Calu3 (cell line): ENCODE measurements at regions not wholly inside any gene's neighbourhood (a gene's known extent, or its start where the extent isn't known, plus 50 kb on each side); places are given as distances from the start of the nearest gene placed in this dataset.

Experiments
- BruUV-seq: library from RNA; stranded (reverse); fragments of 400-500 nt; replicated peaks from 2 replicates; lab custom pipeline; 2021; lab: Mats Ljungman, UMichigan
- CTCF ChIA-PET: fragments of 300-600 bp; sonication (Branson Sonifier 250); formaldehyde crosslinking; loops from one replicate; lab custom pipeline; 2022; ENCODE audit warnings: antibody characterized with exemption; lab: Charles Lee
- DNase-seq: peaks from one replicate; pipeline ENCODE4 v3.0.0; 2022
- H3K27ac Mint-ChIP-seq: one replicate; pipeline ENCODE4 v1.8.0; 2022; ENCODE audit warnings: mixed read lengths; ENCODE audit not compliant: unreplicated experiment
- H3K27me3 Mint-ChIP-seq: one replicate; pipeline ENCODE4 v1.8.0; 2022; ENCODE audit warnings: mixed read lengths; ENCODE audit not compliant: unreplicated experiment
- H3K36me3 Mint-ChIP-seq: one replicate; pipeline ENCODE4 v1.8.0; 2022; ENCODE audit warnings: mild to moderate bottlenecking, moderate library complexity, mixed read lengths; ENCODE audit not compliant: insufficient read depth, unreplicated experiment
- H3K4me1 Mint-ChIP-seq: one replicate; pipeline ENCODE4 v1.8.0; 2022; ENCODE audit warnings: mild to moderate bottlenecking, low read depth, mixed read lengths; ENCODE audit not compliant: unreplicated experiment
- H3K4me3 Mint-ChIP-seq: one replicate; pipeline ENCODE4 v1.8.0; 2022; ENCODE audit warnings: mild to moderate bottlenecking, low read depth, moderate library complexity, mixed read lengths; ENCODE audit not compliant: unreplicated experiment
- H3K9me3 Mint-ChIP-seq: one replicate; pipeline ENCODE4 v1.8.0; 2022; ENCODE audit warnings: low read depth, mixed read lengths; ENCODE audit not compliant: unreplicated experiment
- CTCF ChIP-seq: fragments of 200-600 bp; IDR thresholded peaks from one replicate; pipeline ENCODE4 v1.8.0; 2022; ENCODE audit warnings: antibody characterized with exemption; ENCODE audit not compliant: unreplicated experiment
- intact Hi-C: fragments of 100-400 bp; cut with micrococcal nuclease; formaldehyde crosslinking; loops from one replicate; pipeline ENCODE4 v1.10.0; 2022; ENCODE audit not compliant: unreplicated experiment

- CTCF ChIA-PET, result no interaction called here
- Mint-ChIP-seq H3K9me3 (no peaks in the 10 kb centered on the region), H3K36me3 (no peaks in the 10 kb centered on the region), H3K27ac (no peak overlapping the region), H3K4me3 (no peak overlapping the region), H3K4me1 (no peaks in the 10 kb centered on the region), H3K27me3 (peaks cover 27% of the 10 kb centered on the region)
- intact Hi-C loops, result no loop called here
- no TSS peak for BruUV-seq
- no peak for DNase-seq
- no peak for TF ChIP-seq CTCF
Observed at GRCh38 chr2:45301307-45302277, 292.3 kb upstream of the SIX2 start.

DNA sequence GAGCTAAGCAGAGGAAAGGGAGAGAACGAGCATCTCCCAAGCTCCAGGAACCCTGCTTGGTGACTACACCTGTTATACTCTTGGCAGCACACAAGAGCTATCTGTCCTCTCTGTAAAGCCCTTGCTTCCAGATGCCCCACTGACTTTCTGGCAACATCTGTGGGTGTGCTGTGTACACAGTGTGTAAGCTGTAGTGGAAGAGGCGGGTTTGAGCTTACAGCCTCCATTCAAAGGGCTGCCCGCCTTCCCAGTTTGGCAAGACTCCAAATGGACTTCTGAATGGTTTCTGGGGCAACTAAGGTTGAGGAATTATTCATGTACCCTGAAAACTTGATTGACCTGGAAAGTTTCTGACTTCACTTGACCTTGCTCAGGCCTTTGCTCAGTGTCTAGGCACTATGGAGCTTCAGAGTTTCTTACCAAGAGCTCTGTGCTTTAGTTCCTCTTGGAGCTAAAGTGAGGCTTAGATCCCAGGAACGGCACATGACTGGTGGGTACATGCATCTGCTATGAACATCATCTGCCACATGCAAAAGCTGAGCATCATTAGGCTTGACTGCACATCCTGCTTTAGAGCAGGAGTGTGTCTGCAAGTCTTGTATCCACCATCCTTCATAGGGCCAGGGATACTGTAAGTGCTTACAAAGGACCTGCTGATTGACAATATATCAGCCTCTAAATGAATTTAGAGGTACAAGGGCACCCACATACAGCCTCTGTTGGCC lies 290.9 kb upstream of the SIX2 start:
- Mint-ChIP-seq H3K27me3 (peaks cover 27% of the 10 kb centered on the region), H3K27ac (no peak overlapping the region), H3K4me3 (no peak overlapping the region)

GRCh38 chr2:45299361-45299760 lies 290.1 kb upstream of the SIX2 start:
- Mint-ChIP-seq H3K36me3 (no peaks in the 10 kb centered on the region), H3K4me1 (no peaks in the 10 kb centered on the region), H3K27me3 (peaks cover 23% of the 10 kb centered on the region), H3K27ac (no peak overlapping the region), H3K4me3 (no peak overlapping the region), H3K9me3 (no peaks in the 10 kb centered on the region)
- intact Hi-C loops, result no loop called here
- no peak for DNase-seq
- CTCF ChIA-PET, result no interaction called here
- no TSS peak for BruUV-seq
- no peak for TF ChIP-seq CTCF

More for the DNA sequence above, 290.9 kb upstream of the SIX2 start:
- DNase-seq, result no peak
- H3K9me3 Mint-ChIP-seq, result no peaks in the 10 kb centered on the region
- CTCF ChIA-PET, result no interaction called here
- H3K36me3 Mint-ChIP-seq, result no peaks in the 10 kb centered on the region
- H3K4me1 Mint-ChIP-seq, result no peaks in the 10 kb centered on the region
- TF ChIP-seq CTCF, result no peak
- BruUV-seq, result no TSS peak
- intact Hi-C loops, result no loop called here

DNA sequence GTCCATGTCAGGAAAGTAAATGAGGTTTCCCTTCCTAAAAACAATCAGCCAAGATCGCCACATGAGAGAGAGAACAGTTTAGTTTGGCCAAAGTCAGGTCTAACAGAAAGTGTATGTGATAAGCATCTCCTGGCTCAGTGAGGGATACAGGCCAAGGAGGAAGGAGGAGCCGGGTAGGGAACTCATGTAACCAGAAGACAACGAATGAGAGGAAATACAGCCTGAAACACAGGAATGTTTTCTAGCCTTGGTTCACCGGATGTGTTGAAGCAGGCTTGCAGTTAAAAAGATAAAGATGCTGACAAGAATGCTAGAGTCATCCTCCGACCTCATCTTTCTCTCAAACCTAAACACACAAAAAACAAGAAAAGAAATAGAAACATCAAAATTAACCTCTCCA lies 283.9 kb upstream of the SIX2 start:
- no peaks in the 10 kb centered on the region for H3K36me3 Mint-ChIP-seq
- TF ChIP-seq CTCF, result no peak
- CTCF ChIA-PET, result no interaction called here
- no peak overlapping the region for H3K4me3 Mint-ChIP-seq
- DNase-seq, result no peak
- H3K27ac Mint-ChIP-seq, result no peak overlapping the region
- no TSS peak for BruUV-seq
- H3K4me1 Mint-ChIP-seq, result peaks cover 16% of the 10 kb centered on the region
- intact Hi-C loops, result no loop called here
- no peaks in the 10 kb centered on the region for H3K27me3 Mint-ChIP-seq
- no peaks in the 10 kb centered on the region for H3K9me3 Mint-ChIP-seq
